GM21526 (cell line): ENCODE measurements at regions not wholly inside any gene's neighbourhood (a gene's known extent, or its start where the extent isn't known, plus 50 kb on each side); places are given as distances from the start of the nearest gene placed in this dataset.
"Not testable (repeated sequence)": the region's sequence is repeated elsewhere in the genome, so short reads cannot be mapped to it uniquely, and the experiment has no call there.

Experiments
- ATAC-seq: cut with Tn5 transposase; IDR thresholded peaks from one replicate; pipeline ENCODE4 v1.9.1; 2021; ENCODE audit warnings: moderate library complexity; ENCODE audit not compliant: unreplicated experiment, low FRiP score

- ATAC-seq, result not testable (repeated sequence)
These were observed 666.3 kb downstream of the TMEM121 start for GRCh38 chr14:106192701-106193100.

GRCh38 chr14:106196459-106196858 is 670.1 kb downstream of the TMEM121 start:
- not testable (repeated sequence) for ATAC-seq

GRCh38 chr14:106197264-106197663 is 670.9 kb downstream of the TMEM121 start:
- ATAC-seq, result not testable (repeated sequence)

GRCh38 chr14:106199097-106199496 is 672.7 kb downstream of the TMEM121 start:
- no peak for ATAC-seq

- ATAC-seq, result no peak
These were observed 674.3 kb downstream of the TMEM121 start for GRCh38 chr14:106200541-106201315.

GRCh38 chr14:106201376-106201775 is 675.0 kb downstream of the TMEM121 start:
- ATAC-seq, result no peak

- ATAC-seq, result no peak
These were observed 677.1 kb downstream of the TMEM121 start for GRCh38 chr14:106203438-106203837.

GRCh38 chr14:106204063-106204462 is 677.7 kb downstream of the TMEM121 start:
- ATAC-seq, result no peak

- no peak for ATAC-seq
These were observed 680.9 kb downstream of the TMEM121 start for GRCh38 chr14:106207316-106207715.

GRCh38 chr14:106208794-106209193 is 682.4 kb downstream of the TMEM121 start:
- ATAC-seq, result no peak

GRCh38 chr14:106209755-106210154 is 683.4 kb downstream of the TMEM121 start:
- ATAC-seq, result no peak

- no peak for ATAC-seq
These were observed 684.3 kb downstream of the TMEM121 start for GRCh38 chr14:106210650-106211049.

GRCh38 chr14:106211334-106211900 is 685.0 kb downstream of the TMEM121 start:
- ATAC-seq, result no peak

- ATAC-seq, result no peak
These were observed 688.8 kb downstream of the TMEM121 start for GRCh38 chr14:106215229-106215628.

- no peak for ATAC-seq
These were observed 690.3 kb downstream of the TMEM121 start for GRCh38 chr14:106216679-106217078.

- ATAC-seq, result no peak
These were observed 691.8 kb downstream of the TMEM121 start for GRCh38 chr14:106218174-106218573.

- no peak for ATAC-seq
These were observed 695.9 kb downstream of the TMEM121 start for GRCh38 chr14:106222311-106222710.

- ATAC-seq, result no peak
These were observed 696.3 kb downstream of the TMEM121 start for GRCh38 chr14:106222731-106223130.

GRCh38 chr14:106227793-106228192 is 701.4 kb downstream of the TMEM121 start:
- ATAC-seq, result no peak

GRCh38 chr14:106228541-106229158 is 702.3 kb downstream of the TMEM121 start:
- no peak for ATAC-seq

- no peak for ATAC-seq
These were observed 703.7 kb downstream of the TMEM121 start for GRCh38 chr14:106230071-106230470.

- ATAC-seq, result not testable (repeated sequence)
These were observed 706.8 kb downstream of the TMEM121 start for GRCh38 chr14:106233191-106233590.
